Right lung (tissue), 2 donors: ENCODE measurements at regions not wholly inside any gene's neighbourhood (a gene's known extent, or its start where the extent isn't known, plus 50 kb on each side); places are given as distances from the start of the nearest gene placed in this dataset.

Source experiments
- DNase-seq, 2 donors: peaks; one replicate each; pipeline ENCODE4 v3.0.0-alpha.2; 2013

GRCh38 chr10:113291413-113291812 lies 261.4 kb upstream of the HABP2 start:
- DNase-seq = no peak

- no peak for DNase-seq
Observed at GRCh38 chr10:113292086-113292485, 260.8 kb upstream of the HABP2 start.

DNA sequence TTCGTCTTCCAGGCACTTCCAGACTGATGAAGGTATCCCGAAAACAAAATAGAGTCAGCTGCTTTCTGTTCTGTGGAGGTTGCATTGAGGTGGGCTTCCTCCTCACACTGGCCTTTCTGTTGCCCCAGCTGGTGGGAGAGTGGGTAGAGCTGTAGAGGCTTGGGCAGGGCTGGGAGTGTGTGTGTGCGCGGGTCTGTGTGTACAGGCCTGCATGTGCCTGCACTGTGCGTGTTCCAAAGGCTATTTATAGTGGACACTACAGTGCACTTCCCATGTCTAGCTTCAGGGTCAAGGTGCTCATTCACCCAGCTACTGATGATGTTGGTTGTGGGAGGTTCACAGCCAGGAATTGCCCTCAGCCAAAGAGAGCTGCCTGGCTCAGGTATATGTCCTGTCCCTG lies 260.1 kb upstream of the HABP2 start:
- DNase-seq = no peak

DNA sequence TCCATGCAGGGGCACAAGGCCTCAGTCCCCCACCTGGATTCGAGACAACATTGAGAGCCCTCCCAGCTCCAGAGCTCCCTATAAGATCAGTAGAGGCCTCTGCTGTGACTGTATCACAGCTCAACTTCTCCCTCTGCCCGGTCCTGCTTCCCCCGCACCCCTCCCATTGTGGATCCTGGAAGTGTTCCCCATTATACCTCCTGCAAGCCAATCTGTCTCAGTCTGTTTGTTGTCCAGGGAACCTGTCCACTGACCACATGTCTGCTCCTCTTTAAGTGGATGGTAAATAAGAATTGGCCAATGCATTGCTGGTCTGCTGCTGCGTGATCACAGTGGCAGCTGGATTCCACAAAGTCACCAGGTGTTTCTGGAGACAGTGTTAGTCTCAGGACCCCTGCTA lies 259.7 kb upstream of the HABP2 start:
- DNase-seq = no peak

DNA sequence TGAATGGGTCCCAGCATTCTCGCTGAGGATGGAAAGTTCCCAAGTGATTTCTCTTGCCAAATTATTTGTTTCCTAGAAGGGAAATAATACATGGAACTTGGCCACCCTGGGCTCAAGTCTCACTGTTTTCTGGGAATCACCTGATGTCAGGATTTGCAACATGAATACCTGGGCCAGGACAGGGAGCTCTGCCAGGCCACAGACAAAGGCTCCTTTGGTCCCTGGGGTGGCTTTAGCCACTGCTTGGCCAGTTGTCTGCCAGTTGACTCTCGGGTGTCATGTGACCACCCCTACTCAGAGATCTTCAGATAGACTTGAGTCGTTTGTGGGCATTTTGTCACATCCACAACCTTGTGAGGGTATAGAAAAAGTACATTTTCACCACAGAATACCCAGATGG lies 258.0 kb upstream of the HABP2 start:
- no peak for DNase-seq

- DNase-seq = no peak
Observed at GRCh38 chr10:113297226-113297625, 255.6 kb upstream of the HABP2 start.

DNA sequence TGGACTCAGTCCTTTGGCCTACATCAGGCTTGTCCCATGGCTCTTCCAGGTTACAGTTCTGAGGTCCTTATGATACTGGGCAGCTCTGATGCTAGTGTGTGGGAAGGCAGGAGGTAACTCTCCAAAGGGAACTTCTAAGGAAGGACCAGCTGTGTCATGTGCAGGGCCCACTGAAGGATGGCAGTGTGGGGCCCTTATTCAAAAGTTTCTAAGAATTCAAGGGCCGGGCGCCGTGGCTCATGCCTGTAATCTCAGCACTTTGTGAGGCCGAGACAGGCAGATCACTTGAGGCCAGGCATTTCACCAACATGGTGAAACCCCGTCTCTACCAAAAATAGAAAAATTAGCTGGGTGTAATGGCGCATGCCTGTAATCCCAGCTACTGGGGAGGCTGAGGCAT lies 254.2 kb upstream of the HABP2 start:
- DNase-seq = no peak

- no peak for DNase-seq
Observed at GRCh38 chr10:113300201-113300600, 252.7 kb upstream of the HABP2 start.

DNA sequence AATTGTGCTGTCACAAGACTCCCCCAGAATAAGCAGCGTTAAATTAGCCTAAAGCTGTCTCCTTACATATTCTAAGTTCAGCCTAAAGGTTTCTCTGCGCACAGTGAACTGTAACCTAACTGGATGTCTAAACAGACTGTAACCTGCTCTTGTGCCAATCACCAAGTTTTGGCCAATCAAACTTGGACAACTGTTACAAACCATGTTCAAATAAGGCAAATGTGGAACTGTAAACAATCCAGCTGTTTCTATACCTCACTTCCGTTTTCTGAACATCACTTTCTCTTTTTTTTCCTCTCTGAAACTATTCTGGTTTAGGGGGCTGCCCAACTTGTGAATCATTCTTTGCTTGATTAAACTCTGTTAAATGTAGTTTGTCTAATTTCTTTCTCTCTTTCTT lies 252.2 kb upstream of the HABP2 start:
- no peak for DNase-seq

GRCh38 chr10:113301342-113301984 lies 251.4 kb upstream of the HABP2 start:
- no peak for DNase-seq

- no peak for DNase-seq
Observed at GRCh38 chr10:113302062-113302461, 250.8 kb upstream of the HABP2 start.

DNA sequence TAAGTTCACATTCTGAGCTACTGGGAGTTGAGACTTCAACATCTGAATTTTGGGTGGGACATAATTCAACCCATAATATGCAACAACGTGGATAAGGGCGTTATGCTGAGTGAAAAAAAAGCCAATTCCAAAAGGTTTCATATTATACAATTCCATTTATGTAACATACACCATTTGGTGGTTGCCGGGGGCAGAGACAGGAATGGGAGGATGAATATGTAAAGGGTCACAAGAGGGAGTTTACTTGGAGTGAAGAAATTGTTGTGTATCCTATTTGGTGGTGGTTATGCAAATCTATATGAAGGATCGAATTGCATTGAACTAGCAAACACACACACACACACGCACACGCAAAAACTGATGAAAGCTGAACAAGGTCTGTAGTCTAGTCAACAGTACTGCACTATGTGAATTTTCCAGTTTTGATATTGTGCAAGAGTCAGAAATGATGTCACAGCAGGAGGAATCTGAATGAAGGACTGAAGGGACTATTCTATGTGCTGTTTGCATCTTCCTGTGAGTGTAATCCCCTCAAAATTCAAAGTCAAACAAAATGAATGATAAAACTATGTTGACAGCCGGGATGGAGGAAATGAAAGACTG lies 249.2 kb upstream of the HABP2 start:
- no peak for DNase-seq

GRCh38 chr10:113304726-113305125 lies 248.1 kb upstream of the HABP2 start:
- no peak for DNase-seq

DNA sequence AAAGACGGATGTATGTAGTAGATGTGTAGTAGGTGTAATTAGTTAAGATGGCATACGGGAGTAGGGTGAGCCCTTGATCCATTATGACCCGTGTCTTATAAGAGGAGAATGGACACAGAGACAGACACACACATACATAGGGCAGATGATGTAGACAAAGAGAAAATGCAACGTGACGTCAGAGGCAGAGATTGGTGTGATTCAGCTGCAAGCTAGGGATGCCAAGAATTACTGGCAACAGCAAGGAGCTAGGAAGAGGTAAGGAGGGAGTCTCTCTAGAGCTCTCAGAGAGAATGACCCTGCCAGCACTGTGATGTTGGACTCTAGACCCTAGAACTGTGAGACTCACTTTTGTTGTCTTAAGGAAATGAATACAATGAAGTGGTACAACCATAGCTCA lies 247.0 kb upstream of the HABP2 start:
- no peak for DNase-seq

- no peak for DNase-seq
Observed at GRCh38 chr10:113309791-113310190, 243.1 kb upstream of the HABP2 start.

GRCh38 chr10:113310347-113310746 lies 242.5 kb upstream of the HABP2 start:
- DNase-seq = no peak

GRCh38 chr10:113313048-113313602 lies 239.7 kb upstream of the HABP2 start:
- no peak for DNase-seq

DNA sequence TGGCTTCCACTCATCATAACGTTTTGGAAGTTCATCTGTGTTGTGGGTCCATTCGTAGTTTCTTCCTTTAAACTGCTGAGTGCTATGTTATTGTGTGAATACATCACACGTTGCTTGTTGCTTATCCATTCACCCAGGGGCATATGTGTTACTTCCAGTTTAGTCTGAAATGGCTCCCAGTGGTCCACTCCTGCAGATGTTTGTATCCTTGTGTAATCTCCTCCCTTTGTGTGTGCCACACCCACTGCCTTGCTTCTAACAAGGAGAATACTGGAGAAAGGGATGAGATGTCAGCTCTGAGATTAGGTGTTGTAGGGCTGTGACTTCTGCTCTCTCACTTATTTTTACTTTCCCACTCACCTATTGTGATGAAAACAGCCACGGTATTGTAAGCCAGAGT lies 239.1 kb upstream of the HABP2 start:
- DNase-seq = no peak

GRCh38 chr10:113316506-113316905 lies 236.3 kb upstream of the HABP2 start:
- no peak for DNase-seq

DNA sequence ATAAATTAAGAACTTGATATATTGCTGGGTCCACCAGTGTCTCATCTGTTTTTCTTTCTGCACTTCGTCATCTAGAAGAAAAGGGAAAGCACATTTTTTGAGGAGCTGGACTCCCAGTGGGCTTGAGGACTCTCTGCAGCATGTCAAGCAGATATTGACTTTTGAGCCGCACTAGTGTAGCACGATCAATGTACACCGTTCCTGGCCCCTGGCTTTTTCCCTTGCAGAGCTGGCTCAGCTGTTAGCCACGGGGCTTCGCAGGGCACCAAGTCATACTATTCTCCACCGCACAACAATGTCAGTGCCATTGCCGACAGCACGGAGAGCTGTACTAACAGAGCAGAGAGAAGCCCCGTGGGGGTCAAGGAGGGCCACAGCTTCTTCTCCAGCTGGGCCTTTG lies 235.4 kb upstream of the HABP2 start:
- no peak for DNase-seq

DNA sequence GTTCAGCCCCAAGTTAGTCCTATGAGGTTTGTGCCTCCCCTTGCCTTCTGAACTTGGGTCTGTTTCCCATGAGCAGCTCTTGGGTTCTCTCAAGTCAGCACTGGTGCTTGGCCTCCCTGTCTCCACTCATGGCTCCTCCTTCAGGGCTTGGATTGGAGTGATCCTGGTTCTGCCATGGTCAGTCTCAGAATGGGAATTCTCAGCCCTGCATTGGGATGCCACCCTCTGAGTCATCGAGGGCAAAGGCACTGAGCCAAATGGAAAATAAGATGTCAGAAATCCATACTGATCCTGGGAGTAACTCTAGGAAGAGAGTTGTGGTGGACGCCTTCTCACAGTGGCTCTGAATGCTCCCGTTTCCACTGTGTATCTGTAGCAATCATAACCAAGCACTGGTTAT lies 233.4 kb upstream of the HABP2 start:
- DNase-seq = no peak

GRCh38 chr10:113320211-113320610 lies 232.6 kb upstream of the HABP2 start:
- DNase-seq = no peak

- no peak for DNase-seq
Observed at GRCh38 chr10:113320987-113321386, 231.9 kb upstream of the HABP2 start.

- DNase-seq = no peak
Observed at GRCh38 chr10:113322843-113323242, 230.0 kb upstream of the HABP2 start.
